AG10803 (cell line): ENCODE measurements at regions not wholly inside any gene's neighbourhood (a gene's known extent, or its start where the extent isn't known, plus 50 kb on each side); places are given as distances from the start of the nearest gene placed in this dataset.
A peak's percentile ranks its signal among the peaks of the same experiment; 100 is the strongest.

Experiments
- DNase-seq: peaks from one replicate; pipeline ENCODE4 v3.0.0; 2010; ENCODE audit warnings: low read depth
- H3K4me3 ChIP-seq: 2 replicates; pipeline ENCODE4 v1.5.1; 2011; ENCODE audit warnings: mild to moderate bottlenecking, low read length, control low read depth
- TF ChIP-seq, protein P1 (sequence below): conservative IDR thresholded peaks from 2 replicates; pipeline ENCODE4 v1.5.1; 2011; ENCODE audit warnings: mild to moderate bottlenecking, low read length, control low read depth, inconsistent platforms

DNA sequence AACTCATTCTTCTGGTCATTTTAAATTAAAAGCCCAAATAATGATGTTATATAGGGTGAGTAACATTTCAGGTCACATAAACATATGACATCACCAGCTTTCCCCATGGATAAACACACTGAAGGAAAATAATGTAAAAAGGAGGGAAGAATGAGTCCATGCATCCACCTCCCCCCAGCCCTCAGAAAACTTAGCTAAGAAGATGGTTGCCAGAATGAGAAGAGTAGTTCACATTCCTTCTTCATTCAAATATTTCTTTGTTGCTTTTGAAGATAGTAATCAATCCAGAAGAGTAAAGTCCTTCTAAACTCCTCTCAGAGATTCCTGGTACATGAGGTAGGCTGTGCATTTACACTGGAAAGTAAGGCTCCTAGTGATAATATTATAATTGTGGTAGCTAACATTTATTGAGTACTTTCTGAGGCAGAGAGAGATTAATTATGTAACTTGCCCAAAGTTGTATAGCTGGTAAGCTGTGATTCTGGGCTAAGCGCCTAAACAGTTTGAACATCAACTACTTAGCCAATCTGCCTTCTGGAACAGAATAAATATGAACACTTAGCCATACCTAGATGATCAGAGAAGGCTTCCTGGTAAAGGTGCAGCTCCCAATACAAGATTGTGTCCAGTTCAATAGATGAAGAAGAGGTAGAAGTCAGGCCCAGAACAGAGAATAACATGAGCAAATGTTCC lies 256.7 kb upstream of the FN1 start:
- no peak overlapping the region for H3K4me3 ChIP-seq
- DNase-seq = peak; percentile 57
- TF ChIP-seq, protein P1, sequence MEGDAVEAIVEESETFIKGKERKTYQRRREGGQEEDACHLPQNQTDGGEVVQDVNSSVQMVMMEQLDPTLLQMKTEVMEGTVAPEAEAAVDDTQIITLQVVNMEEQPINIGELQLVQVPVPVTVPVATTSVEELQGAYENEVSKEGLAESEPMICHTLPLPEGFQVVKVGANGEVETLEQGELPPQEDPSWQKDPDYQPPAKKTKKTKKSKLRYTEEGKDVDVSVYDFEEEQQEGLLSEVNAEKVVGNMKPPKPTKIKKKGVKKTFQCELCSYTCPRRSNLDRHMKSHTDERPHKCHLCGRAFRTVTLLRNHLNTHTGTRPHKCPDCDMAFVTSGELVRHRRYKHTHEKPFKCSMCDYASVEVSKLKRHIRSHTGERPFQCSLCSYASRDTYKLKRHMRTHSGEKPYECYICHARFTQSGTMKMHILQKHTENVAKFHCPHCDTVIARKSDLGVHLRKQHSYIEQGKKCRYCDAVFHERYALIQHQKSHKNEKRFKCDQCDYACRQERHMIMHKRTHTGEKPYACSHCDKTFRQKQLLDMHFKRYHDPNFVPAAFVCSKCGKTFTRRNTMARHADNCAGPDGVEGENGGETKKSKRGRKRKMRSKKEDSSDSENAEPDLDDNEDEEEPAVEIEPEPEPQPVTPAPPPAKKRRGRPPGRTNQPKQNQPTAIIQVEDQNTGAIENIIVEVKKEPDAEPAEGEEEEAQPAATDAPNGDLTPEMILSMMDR = no peak

DNA sequence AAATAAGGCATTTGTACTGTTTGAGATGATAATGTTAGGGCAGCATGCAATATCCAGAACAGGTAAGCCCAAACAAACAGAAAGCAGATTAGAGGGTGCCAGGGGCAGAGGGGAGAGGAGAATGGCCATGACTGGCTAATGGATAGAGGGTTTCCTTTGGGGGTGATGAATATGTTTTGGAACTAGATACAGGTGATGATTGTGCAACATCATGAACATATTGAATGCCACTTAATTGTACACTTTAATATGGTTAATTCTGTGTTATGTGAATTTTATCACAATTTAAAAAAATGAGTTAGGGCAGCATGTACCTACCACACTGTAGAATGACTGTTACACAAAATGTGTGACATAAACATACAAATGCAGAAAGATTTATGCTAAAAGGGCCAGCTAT lies 255.5 kb upstream of the FN1 start:
- H3K4me3 ChIP-seq = no peak overlapping the region
- no peak for DNase-seq
- TF ChIP-seq, protein P1 = no peak

DNA sequence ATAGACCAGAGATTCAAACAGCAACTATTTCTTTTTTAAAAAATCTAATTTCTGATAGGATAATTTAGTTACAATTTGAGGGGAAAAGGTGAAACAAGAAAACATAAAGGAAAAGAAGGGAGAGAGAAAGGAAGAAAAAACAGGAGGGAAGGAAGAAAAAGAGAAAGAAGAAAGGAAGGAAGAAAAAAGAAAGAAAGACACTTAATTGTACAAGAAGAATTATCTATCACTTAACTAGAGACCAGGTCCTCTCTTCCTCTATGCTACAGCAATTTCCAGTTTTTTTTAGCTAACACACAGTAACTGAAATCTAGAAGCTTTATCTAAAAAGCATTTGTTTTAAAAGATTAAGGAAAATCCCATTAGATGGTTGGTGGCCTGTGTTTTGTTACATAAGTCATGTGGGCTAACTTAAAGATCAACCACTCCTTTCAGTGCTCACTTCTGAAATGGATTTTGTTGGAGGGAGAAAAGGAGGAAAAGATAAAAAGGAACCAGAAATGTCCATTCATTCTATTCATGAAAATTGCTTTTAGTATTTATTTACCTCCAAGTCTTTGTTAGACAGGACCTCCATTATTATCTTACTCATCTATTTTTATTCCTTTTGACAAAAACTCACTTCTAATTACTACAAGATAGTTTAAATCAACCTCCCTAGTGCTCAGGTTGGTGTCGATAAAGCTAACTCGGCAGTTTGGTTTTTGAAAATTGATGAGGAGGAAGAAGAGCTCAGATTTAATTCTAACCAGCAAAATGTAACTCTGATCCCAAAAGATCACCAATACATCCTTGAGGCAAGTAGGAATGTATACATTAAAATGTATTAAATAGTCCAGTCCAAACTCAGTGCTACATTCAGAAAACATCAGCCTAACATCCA lies 251.5 kb upstream of the FN1 start:
- TF ChIP-seq, protein P1 = no peak
- no peak overlapping the region for H3K4me3 ChIP-seq
- no peak for DNase-seq

DNA sequence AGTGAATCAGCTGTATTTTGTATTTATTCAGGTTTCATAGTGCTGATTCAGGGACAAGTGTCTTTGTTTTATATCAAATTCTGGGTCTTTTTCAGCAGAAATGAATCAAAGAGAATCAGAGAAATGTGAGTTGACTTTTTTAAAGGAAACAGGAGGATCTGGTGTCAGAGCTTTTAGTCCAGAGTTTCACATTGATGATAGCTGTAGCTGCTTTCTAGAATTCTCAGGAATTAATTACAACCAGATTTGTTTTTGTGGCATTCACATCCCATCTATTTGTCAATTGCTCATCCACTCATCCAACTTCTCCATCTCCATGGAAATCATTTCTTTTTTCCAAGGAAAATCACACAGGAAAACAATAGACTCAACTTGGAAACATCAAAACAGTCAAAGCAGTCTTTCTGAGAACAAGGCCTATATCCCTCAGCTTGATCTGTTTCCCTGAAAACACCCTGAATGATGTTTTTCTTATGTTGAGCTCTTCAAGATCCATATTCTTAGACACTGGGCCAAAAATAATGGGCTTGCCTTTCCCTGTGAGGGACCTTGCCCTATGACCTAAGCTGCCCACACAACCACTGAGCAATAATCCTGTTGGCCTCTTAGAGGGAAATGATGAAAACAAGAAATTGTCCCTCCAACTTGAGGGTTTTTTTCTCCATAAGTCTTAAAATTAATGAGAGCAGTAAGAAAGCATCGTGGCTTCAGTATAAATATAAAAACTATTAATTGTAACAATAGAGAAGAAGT lies 249.5 kb upstream of the FN1 start:
- DNase-seq = peak; percentile 78
- no peak overlapping the region for H3K4me3 ChIP-seq
- TF ChIP-seq, protein P1 = no peak

DNA sequence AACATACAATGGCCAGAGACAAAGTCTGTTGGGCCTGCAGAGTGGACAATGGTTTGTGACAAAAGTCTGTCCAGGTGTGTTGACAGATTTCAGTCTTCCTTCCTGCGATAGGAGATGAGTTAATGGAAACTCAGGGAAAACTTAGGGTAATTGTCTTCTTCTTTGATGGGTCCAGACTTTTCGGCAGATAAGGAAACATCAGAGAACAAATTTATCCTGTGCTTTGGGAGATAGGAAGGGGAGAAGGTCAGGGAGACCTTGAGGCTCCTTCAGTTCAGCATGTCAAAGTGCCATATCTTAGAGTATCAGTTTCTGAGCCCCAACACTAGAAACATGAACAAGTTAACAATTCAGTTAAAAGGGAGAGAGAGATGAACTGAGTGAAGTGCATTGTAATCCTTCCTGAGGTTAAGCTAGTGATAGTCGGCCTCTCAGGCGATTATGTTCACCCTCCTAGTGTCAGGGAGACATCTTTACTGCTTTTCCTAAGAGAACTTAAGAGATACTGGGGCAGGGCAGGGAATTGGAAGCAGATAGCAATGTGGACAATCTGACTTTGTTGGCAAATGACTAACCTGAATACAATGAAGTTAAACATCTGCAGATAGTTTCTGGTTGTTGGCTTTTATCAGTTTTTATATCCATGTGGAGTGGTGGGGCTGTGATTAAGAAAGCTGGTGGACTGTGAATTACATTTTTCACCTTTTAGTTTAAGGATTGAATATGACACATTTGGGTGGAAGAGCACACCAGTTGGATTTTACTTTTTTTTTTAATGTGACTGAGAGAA lies 248.8 kb upstream of the FN1 start:
- TF ChIP-seq, protein P1 = no peak
- DNase-seq = peak; percentile 89
- H3K4me3 ChIP-seq = no peak overlapping the region

DNA sequence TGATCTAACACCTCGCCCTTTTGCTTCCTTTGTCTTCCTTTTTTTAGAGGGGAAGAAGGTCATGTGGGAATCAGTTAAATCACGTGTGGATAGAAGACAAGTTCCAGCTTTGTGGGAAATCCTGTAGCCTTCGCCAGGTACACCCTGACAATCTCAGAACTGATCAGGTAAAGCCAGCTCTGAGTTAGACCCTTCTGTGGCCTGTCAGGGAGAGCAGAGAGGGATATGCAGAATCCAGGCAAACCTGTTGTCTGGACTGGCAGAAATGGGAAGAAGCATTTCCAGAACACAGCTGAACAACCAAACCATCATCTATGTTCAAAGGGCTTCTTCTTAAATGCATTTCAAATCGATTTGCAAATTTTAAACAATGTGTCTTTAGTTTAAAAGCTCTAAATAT lies 247.4 kb upstream of the FN1 start:
- no peak overlapping the region for H3K4me3 ChIP-seq
- TF ChIP-seq, protein P1 = no peak
- DNase-seq = no peak
